Panc1 (cell line): ENCODE measurements at regions not wholly inside any gene's neighbourhood (a gene's known extent, or its start where the extent isn't known, plus 50 kb on each side); places are given as distances from the start of the nearest gene placed in this dataset.

ENCODE experiments used
- ATAC-seq: fragments of 200-7000 bp; cut with Tn5 transposase; 2 replicates; pipeline ENCODE4 v1.9.1; 2020; ENCODE audit warnings: mild to moderate bottlenecking, moderate library complexity
- BruUV-seq: library from RNA; stranded (reverse); fragments of 400-500 nt; replicated peaks from 2 replicates; lab custom pipeline; 2021; lab: Mats Ljungman, UMichigan
- CTCF ChIA-PET: fragments of 300-600 bp; sonication (Branson Sonifier 250); formaldehyde crosslinking; loops from one replicate; lab custom pipeline; 2022; ENCODE audit warnings: antibody characterized with exemption; lab: Charles Lee
- POLR2A ChIA-PET: fragments of 300-600 bp; sonication (Branson Sonifier 250); formaldehyde crosslinking; loops from one replicate; lab custom pipeline; 2022; ENCODE audit warnings: antibody characterized with exemption; lab: Charles Lee
- DNase-seq: peaks from one replicate; pipeline ENCODE4 v3.0.0-alpha.2; 2010; ENCODE audit warnings: low read depth, low spot score
- H3K27ac ChIP-seq: 2 replicates; pipeline ENCODE4 v1.5.1; 2011; ENCODE audit warnings: mild to moderate bottlenecking, low read length, inconsistent platforms
- H3K27me3 ChIP-seq: fragments of 200-500 bp; sonication (Bioruptor generic); 2 replicates; pipeline ENCODE4 v1.6.0; 2014; ENCODE audit warnings: low read length, inconsistent platforms; ENCODE audit not compliant: control insufficient read depth, insufficient read depth
- H3K36me3 ChIP-seq: fragments of 200-500 bp; sonication (Bioruptor generic); 2 replicates; pipeline ENCODE4 v1.5.1; 2014; ENCODE audit warnings: inconsistent platforms, mild to moderate bottlenecking, low read length, moderate library complexity; ENCODE audit not compliant: control insufficient read depth, insufficient read depth
- H3K4me1 ChIP-seq: 2 replicates; pipeline ENCODE4 v1.5.1; 2011; ENCODE audit warnings: inconsistent platforms, mild to moderate bottlenecking, low read length, moderate library complexity; ENCODE audit not compliant: control insufficient read depth, insufficient read depth
- H3K4me3 ChIP-seq, 2 experiments: 2 replicates each; pipeline ENCODE4 v1.5.1; 2011 to 2012; ENCODE audit warnings: low read depth in 2 of 2, low read length in 2 of 2, mild to moderate bottlenecking in 2 of 2, inconsistent platforms in 1 of 2, moderate library complexity in 1 of 2
- H3K9me3 ChIP-seq: fragments of 200-500 bp; sonication (Bioruptor generic); 2 replicates; pipeline ENCODE4 v1.5.1; 2014; ENCODE audit warnings: low read depth, mild to moderate bottlenecking, inconsistent platforms, low read length, moderate library complexity; ENCODE audit not compliant: control insufficient read depth, insufficient read depth
- POLR2AphosphoS5 ChIP-seq: IDR thresholded peaks from 2 replicates; pipeline ENCODE4 v1.6.1; 2012; ENCODE audit warnings: mild to moderate bottlenecking, low read depth, low read length, moderate library complexity
- SIN3A ChIP-seq: IDR thresholded peaks from 2 replicates; pipeline ENCODE4 v1.6.1; 2012; ENCODE audit warnings: low read depth, mild to moderate bottlenecking, low read length, moderate library complexity, borderline replicate concordance; ENCODE audit not compliant: insufficient read depth
- TCF7L2 ChIP-seq: IDR thresholded peaks from 2 replicates; pipeline ENCODE4 v1.6.1; 2011; ENCODE audit warnings: mild to moderate bottlenecking, low read depth, low read length, inconsistent platforms
- in situ Hi-C: cut with HindIII; loops from 2 replicates; pipeline ENCODE4 v1.10.0; 2016; ENCODE audit warnings: low sequenced_read_pairs, low pct_unique_long_range_greater_than_20kb
- intact Hi-C: fragments of 100-400 bp; cut with micrococcal nuclease; formaldehyde crosslinking; loops from one replicate; pipeline ENCODE4 v1.10.0; 2022; ENCODE audit not compliant: unreplicated experiment
- TF ChIP-seq, protein P1 (sequence below): fragments of 450-650 bp; IDR thresholded peaks from 2 replicates; pipeline ENCODE4 v1.5.1; 2017; ENCODE audit warnings: mild to moderate bottlenecking
- TF ChIP-seq, protein P2 (sequence below), 2 experiments: IDR thresholded peaks; 2 replicates each; pipeline ENCODE4 v1.6.1; 2011 to 2012; ENCODE audit warnings: low read depth in 2 of 2, control low read depth in 1 of 2, low read length in 1 of 2, mild to moderate bottlenecking in 1 of 2, moderate library complexity in 1 of 2; ENCODE audit not compliant: insufficient read depth in 1 of 2

DNA sequence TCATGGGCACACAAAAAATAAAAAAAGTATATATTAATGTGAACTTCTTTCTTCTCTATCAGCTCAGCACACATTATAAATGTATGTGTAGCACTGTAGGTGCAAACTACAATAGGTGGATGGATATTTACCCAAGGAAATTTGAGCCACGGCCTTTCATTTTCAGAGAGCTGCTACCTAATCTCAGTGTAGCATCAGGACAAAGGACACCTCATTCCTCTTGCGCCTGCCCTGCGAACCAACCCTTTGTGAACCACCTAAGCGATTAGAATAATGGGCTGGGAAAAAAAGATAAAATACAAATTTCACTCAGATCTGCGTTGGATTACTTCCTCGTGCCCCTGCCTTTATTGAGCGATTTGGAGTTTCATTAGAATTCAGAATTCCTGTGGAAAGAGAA lies 263.2 kb downstream of the NR2F2 start:
- no peak overlapping the region for H3K27ac ChIP-seq
- no peak for DNase-seq
- CTCF ChIA-PET, result no interaction called here
- 0 out of 2 replicates have a peak, but pooled peaks have one; percentile 17 for ATAC-seq
- no peaks in the 10 kb centered on the region for H3K9me3 ChIP-seq
- H3K27me3 ChIP-seq, result 0 out of 2 replicates have a peak, but pooled peaks cover 2% of the 10 kb centered on the region
- in situ Hi-C loops, result no loop called here
- H3K4me1 ChIP-seq, result no peaks in the 10 kb centered on the region
- intact Hi-C loops, result no loop called here
- TF ChIP-seq POLR2AphosphoS5 (no peak), TCF7L2 (no peak), SIN3A (no peak)
- TF ChIP-seq, protein P1, sequence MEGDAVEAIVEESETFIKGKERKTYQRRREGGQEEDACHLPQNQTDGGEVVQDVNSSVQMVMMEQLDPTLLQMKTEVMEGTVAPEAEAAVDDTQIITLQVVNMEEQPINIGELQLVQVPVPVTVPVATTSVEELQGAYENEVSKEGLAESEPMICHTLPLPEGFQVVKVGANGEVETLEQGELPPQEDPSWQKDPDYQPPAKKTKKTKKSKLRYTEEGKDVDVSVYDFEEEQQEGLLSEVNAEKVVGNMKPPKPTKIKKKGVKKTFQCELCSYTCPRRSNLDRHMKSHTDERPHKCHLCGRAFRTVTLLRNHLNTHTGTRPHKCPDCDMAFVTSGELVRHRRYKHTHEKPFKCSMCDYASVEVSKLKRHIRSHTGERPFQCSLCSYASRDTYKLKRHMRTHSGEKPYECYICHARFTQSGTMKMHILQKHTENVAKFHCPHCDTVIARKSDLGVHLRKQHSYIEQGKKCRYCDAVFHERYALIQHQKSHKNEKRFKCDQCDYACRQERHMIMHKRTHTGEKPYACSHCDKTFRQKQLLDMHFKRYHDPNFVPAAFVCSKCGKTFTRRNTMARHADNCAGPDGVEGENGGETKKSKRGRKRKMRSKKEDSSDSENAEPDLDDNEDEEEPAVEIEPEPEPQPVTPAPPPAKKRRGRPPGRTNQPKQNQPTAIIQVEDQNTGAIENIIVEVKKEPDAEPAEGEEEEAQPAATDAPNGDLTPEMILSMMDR, result no peak
- TF ChIP-seq, protein P2, sequence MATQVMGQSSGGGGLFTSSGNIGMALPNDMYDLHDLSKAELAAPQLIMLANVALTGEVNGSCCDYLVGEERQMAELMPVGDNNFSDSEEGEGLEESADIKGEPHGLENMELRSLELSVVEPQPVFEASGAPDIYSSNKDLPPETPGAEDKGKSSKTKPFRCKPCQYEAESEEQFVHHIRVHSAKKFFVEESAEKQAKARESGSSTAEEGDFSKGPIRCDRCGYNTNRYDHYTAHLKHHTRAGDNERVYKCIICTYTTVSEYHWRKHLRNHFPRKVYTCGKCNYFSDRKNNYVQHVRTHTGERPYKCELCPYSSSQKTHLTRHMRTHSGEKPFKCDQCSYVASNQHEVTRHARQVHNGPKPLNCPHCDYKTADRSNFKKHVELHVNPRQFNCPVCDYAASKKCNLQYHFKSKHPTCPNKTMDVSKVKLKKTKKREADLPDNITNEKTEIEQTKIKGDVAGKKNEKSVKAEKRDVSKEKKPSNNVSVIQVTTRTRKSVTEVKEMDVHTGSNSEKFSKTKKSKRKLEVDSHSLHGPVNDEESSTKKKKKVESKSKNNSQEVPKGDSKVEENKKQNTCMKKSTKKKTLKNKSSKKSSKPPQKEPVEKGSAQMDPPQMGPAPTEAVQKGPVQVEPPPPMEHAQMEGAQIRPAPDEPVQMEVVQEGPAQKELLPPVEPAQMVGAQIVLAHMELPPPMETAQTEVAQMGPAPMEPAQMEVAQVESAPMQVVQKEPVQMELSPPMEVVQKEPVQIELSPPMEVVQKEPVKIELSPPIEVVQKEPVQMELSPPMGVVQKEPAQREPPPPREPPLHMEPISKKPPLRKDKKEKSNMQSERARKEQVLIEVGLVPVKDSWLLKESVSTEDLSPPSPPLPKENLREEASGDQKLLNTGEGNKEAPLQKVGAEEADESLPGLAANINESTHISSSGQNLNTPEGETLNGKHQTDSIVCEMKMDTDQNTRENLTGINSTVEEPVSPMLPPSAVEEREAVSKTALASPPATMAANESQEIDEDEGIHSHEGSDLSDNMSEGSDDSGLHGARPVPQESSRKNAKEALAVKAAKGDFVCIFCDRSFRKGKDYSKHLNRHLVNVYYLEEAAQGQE (IDR thresholded peaks at IDR 0.05; ENCODE audit: insufficient read depth in 1 of 2, low read depth in 2 of 2, low read length in 1 of 2), result no peak
- POLR2A ChIA-PET, result no interaction called here
- no TSS peak for BruUV-seq
- peak overlapping the region; percentile 2 to 27; a peak in 3 of 4 replicates for H3K4me3 ChIP-seq
- H3K36me3 ChIP-seq, result no peaks in the 10 kb centered on the region

DNA sequence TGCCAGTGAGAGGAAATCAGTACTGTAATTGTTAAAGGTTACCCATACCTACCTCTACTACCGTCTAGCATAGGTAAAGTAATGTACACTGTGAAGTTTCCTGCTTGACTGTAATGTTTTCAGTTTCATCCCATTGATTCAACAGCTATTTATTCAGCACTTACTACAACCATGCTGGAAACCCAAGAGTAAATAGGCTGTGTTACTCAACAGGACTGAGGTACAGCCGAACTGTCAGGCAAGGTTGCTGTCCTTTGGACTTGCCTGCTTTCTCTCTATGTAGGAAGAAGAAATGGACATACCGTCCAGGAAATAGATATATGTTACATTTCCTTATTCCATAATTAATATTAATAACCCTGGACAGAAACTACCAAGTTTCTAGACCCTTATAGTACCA lies 265.5 kb downstream of the NR2F2 start:
- BruUV-seq, result no TSS peak
- H3K27ac ChIP-seq, result no peak overlapping the region
- no peak for DNase-seq
- no peaks in the 10 kb centered on the region for H3K9me3 ChIP-seq
- in situ Hi-C loops (no loop called here), intact Hi-C loops (no loop called here)
- ChIA-PET POLR2A (no interaction called here), CTCF (no interaction called here)
- H3K36me3 ChIP-seq, result no peaks in the 10 kb centered on the region
- 0 out of 2 replicates have a peak, but pooled peaks cover 2% of the 10 kb centered on the region for H3K27me3 ChIP-seq
- TF ChIP-seq, protein P2 (IDR thresholded peaks at IDR 0.05; ENCODE audit: insufficient read depth in 1 of 2, low read depth in 2 of 2, low read length in 1 of 2), result no peak
- no peak for TF ChIP-seq TCF7L2
- no peak for TF ChIP-seq SIN3A
- TF ChIP-seq, protein P1, result no peak
- no peak for TF ChIP-seq POLR2AphosphoS5
- no peaks in the 10 kb centered on the region for H3K4me1 ChIP-seq
- ATAC-seq, result no peak
- H3K4me3 ChIP-seq, result no peak overlapping the region
